Limb (tissue), 2 donors: ENCODE measurements at regions not wholly inside any gene's neighbourhood (a gene's known extent, or its start where the extent isn't known, plus 50 kb on each side); places are given as distances from the start of the nearest gene placed in this dataset.
A peak's percentile ranks its signal among the peaks of the same experiment; 100 is the strongest.

Experiments used
- DNase-seq, 2 donors: peaks; one replicate each; pipeline ENCODE4 v3.0.0-alpha.2; 2016; ENCODE audit errors: extremely low spot score in 2 of 2

- no peak for DNase-seq
Observed at GRCh38 chr10:21327289-21327993, 198.0 kb downstream of the SKIDA1 start.

GRCh38 chr10:21326594-21327288 is 198.7 kb downstream of the SKIDA1 start:
- no peak for DNase-seq

- DNase-seq, result peak in 1 of 2 donors; percentile 53
Observed at GRCh38 chr10:21318540-21319167, 206.8 kb downstream of the SKIDA1 start.

GRCh38 chr10:21317902-21318301 is 207.6 kb downstream of the SKIDA1 start:
- no peak for DNase-seq

- DNase-seq, result peak in 1 of 2 donors; percentile 49
Observed at GRCh38 chr10:21315645-21316220, 209.7 kb downstream of the SKIDA1 start.

- no peak for DNase-seq
Observed at GRCh38 chr10:21314906-21315644, 210.4 kb downstream of the SKIDA1 start.

- no peak for DNase-seq
Observed at GRCh38 chr10:21314111-21314626, 211.3 kb downstream of the SKIDA1 start.

GRCh38 chr10:21313691-21314090 is 211.8 kb downstream of the SKIDA1 start:
- no peak for DNase-seq

GRCh38 chr10:21311426-21311825 is 214.1 kb downstream of the SKIDA1 start:
- DNase-seq, result no peak

GRCh38 chr10:21309427-21309826 is 216.1 kb downstream of the SKIDA1 start:
- no peak for DNase-seq

- DNase-seq, result no peak
Observed at GRCh38 chr10:21308946-21309345, 216.5 kb downstream of the SKIDA1 start.

- no peak for DNase-seq
Observed at GRCh38 chr10:21308018-21308417, 217.5 kb downstream of the SKIDA1 start.

GRCh38 chr10:21304608-21305007 is 220.9 kb downstream of the SKIDA1 start:
- no peak for DNase-seq

GRCh38 chr10:21304198-21304597 is 221.3 kb downstream of the SKIDA1 start:
- no peak for DNase-seq

GRCh38 chr10:21300551-21300950 is 224.9 kb downstream of the SKIDA1 start:
- no peak for DNase-seq

- DNase-seq, result no peak
Observed at GRCh38 chr10:21299330-21299729, 226.2 kb downstream of the SKIDA1 start.

GRCh38 chr10:21298701-21299100 is 226.8 kb downstream of the SKIDA1 start:
- DNase-seq, result no peak

- no peak for DNase-seq
Observed at GRCh38 chr10:21297603-21298383, 227.7 kb downstream of the SKIDA1 start.

GRCh38 chr10:21296575-21297355 is 228.7 kb downstream of the SKIDA1 start:
- DNase-seq, result no peak
